Upper lobe of right lung (tissue), 1 donor: ENCODE measurements at regions not wholly inside any gene's neighbourhood (a gene's known extent, or its start where the extent isn't known, plus 50 kb on each side); places are given as distances from the start of the nearest gene placed in this dataset.
"Not testable (repeated sequence)": the region's sequence is repeated elsewhere in the genome, so short reads cannot be mapped to it uniquely, and the experiment has no call there.

Experiments used
- ATAC-seq: fragments of 200-7000 bp; cut with Tn5 transposase; one replicate; pipeline ENCODE4 v1.9.1; 2020; ENCODE audit warnings: mild to moderate bottlenecking, moderate library complexity
- DNase-seq: peaks from one replicate; pipeline ENCODE4 v3.0.0-alpha.2; 2020
- H3K27ac ChIP-seq: fragments of 200-600 bp; one replicate; pipeline ENCODE4 v1.8.0; 2022
- H3K27me3 ChIP-seq: fragments of 200-600 bp; one replicate; pipeline ENCODE4 v1.8.0; 2022; ENCODE audit warnings: mild to moderate bottlenecking
- H3K36me3 ChIP-seq: fragments of 200-600 bp; one replicate; pipeline ENCODE4 v1.8.0; 2022
- H3K4me1 ChIP-seq: fragments of 200-600 bp; one replicate; pipeline ENCODE4 v1.8.0; 2022
- H3K4me3 ChIP-seq: fragments of 200-600 bp; one replicate; pipeline ENCODE4 v1.8.0; 2022; ENCODE audit warnings: mild to moderate bottlenecking
- H3K9me3 ChIP-seq: fragments of 200-600 bp; one replicate; pipeline ENCODE4 v1.8.0; 2022
- intact Hi-C: fragments of 100-400 bp; cut with DNase I; formaldehyde crosslinking; loops from one replicate; pipeline ENCODE4 v1.11.0; 2022
- TF ChIP-seq, protein P1 (sequence below): fragments of 200-600 bp; IDR thresholded peaks from one replicate; pipeline ENCODE4 v1.8.0; 2022; ENCODE audit warnings: antibody characterized with exemption
- donor health status: DM: no; HTN: yes; CAD: no; lungs with severe emphysema.

DNA sequence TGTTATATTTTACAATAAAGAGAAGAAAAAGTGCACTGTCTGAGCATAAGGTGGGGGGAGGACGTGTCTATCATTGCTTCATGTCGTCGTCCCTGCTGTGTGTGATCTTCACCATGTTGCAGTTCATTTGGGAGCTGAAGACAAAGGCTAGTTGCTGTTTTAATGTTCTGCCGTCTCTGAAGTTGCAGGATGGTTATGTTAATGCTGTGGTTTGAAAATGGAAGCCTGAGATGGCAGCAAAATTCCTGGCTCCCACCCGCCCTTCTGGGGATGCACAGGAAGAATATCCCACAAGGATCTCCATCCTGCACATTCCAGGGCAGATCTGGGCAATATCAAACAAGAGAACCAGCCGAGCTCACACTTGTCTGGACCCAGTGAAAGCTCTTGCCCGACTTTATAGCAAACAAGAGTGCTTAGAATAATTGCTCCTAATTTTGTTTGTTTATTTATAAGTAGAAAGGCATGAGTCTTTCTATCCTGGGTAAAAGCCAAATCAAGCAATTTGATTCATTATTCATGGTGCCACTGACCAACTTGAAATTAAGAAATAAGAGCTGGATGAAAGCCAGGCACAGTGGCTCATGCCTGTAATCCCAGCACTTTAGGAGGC is 110.3 kb upstream of the ABCC4 start:
- DNase-seq: no peak
- no peak for ATAC-seq
- TF ChIP-seq, protein P1, sequence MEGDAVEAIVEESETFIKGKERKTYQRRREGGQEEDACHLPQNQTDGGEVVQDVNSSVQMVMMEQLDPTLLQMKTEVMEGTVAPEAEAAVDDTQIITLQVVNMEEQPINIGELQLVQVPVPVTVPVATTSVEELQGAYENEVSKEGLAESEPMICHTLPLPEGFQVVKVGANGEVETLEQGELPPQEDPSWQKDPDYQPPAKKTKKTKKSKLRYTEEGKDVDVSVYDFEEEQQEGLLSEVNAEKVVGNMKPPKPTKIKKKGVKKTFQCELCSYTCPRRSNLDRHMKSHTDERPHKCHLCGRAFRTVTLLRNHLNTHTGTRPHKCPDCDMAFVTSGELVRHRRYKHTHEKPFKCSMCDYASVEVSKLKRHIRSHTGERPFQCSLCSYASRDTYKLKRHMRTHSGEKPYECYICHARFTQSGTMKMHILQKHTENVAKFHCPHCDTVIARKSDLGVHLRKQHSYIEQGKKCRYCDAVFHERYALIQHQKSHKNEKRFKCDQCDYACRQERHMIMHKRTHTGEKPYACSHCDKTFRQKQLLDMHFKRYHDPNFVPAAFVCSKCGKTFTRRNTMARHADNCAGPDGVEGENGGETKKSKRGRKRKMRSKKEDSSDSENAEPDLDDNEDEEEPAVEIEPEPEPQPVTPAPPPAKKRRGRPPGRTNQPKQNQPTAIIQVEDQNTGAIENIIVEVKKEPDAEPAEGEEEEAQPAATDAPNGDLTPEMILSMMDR: no peak
- Histone ChIP-seq H3K27ac (no peak overlapping the region), H3K36me3 (no peaks in the 10 kb centered on the region), H3K4me3 (no peak overlapping the region), H3K4me1 (no peaks in the 10 kb centered on the region), H3K27me3 (no peaks in the 10 kb centered on the region), H3K9me3 (no peaks in the 10 kb centered on the region)
- intact Hi-C loops: no loop called here

DNA sequence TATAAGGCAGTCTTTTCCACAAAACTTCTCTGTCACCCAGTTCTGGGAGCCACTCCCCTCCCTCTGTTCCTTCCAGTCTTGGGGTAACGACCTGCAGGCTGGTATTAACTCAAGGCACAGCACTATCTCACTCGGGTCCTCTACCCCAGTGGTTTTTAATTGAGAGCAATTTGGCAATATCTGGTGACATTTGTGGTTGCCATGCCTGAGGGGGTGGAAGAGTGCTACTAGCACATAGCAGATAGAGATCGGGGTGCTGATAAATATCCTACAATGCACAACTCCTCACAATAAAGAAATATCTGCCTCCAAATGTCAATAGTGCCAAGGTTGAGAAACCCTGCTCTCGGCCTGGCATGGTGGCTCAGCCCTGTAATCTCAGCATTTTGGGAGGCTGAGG is 117.7 kb upstream of the ABCC4 start:
- H3K4me1 ChIP-seq: no peaks in the 10 kb centered on the region
- no peaks in the 10 kb centered on the region for H3K36me3 ChIP-seq
- ATAC-seq: no peak
- intact Hi-C loops: no loop called here
- no peaks in the 10 kb centered on the region for H3K9me3 ChIP-seq
- H3K27me3 ChIP-seq: no peaks in the 10 kb centered on the region
- H3K4me3 ChIP-seq: no peak overlapping the region
- TF ChIP-seq, protein P1: no peak
- no peak overlapping the region for H3K27ac ChIP-seq
- DNase-seq: no peak

GRCh38 chr13:95420501-95420900 is 119.2 kb upstream of the ABCC4 start:
- TF ChIP-seq, protein P1: no peak
- ATAC-seq: peak; percentile 48

GRCh38 chr13:95426631-95427030 is 125.4 kb upstream of the ABCC4 start:
- H3K4me3 ChIP-seq: no peak overlapping the region
- no peak overlapping the region for H3K27ac ChIP-seq
- H3K36me3 ChIP-seq: no peaks in the 10 kb centered on the region
- TF ChIP-seq, protein P1: no peak
- DNase-seq (no peak), ATAC-seq (no peak)
- H3K4me1 ChIP-seq: no peaks in the 10 kb centered on the region
- intact Hi-C loops: no loop called here
- H3K27me3 ChIP-seq: no peaks in the 10 kb centered on the region
- H3K9me3 ChIP-seq: no peaks in the 10 kb centered on the region

More at GRCh38 chr13:95420501-95420900, 119.2 kb upstream of the ABCC4 start:
- no peaks in the 10 kb centered on the region for H3K9me3 ChIP-seq
- H3K4me3 ChIP-seq: no peak overlapping the region
- H3K36me3 ChIP-seq: no peaks in the 10 kb centered on the region
- intact Hi-C loops: no loop called here
- no peaks in the 10 kb centered on the region for H3K4me1 ChIP-seq
- H3K27ac ChIP-seq: no peak overlapping the region
- no peak for DNase-seq
- no peaks in the 10 kb centered on the region for H3K27me3 ChIP-seq

DNA sequence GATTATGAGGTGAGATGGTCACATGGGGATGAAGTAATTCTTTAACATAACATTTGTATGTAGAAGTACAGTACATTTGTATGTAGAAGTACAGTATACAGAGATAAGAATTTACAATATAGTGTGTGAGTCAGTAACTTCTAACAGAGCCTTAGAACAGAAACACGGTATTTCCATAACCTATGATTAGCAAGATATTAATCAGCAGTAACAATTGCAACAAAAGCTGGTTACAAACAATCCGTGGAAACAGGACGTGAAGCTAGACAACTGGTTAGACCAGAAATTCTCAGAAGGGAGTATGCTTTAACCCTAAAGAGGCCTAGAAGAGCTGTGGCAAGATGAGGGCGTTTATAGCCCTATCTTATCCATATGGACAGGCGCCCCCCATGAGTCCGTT is 122.0 kb upstream of the CLDN10 start:
- intact Hi-C loops, H3K9me3 ChIP-seq, H3K27me3 ChIP-seq, H3K27ac ChIP-seq, H3K4me3 ChIP-seq, ATAC-seq, H3K4me1 ChIP-seq, DNase-seq, H3K36me3 ChIP-seq: not testable (repeated sequence)

DNA sequence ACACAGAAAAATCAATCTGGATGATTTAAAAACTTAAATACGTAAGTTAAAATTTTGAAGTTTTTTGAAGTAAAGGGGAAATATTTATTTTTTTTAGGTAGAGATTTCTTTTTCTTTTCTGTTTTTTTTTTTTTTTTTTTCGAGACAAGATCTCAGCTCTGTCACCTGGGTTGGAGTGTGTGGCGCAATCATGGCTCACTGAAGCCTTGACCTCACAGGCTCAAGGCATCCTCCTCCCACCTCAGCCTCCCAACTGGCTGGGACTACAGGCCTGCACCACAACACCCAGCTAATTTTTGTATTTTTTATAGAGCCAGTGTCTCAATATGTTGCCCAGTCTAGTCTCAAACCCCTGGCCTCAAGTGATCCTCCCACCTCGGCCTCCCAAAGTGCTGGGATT is 120.4 kb upstream of the CLDN10 start:
- TF ChIP-seq, protein P1: no peak
- H3K4me1 ChIP-seq: no peaks in the 10 kb centered on the region

More for the DNA sequence above, 120.4 kb upstream of the CLDN10 start:
- intact Hi-C loops: no loop called here
- ATAC-seq (no peak), DNase-seq (no peak)
- Histone ChIP-seq H3K27me3 (no peaks in the 10 kb centered on the region), H3K9me3 (no peaks in the 10 kb centered on the region), H3K4me3 (no peak overlapping the region), H3K27ac (no peak overlapping the region), H3K36me3 (no peaks in the 10 kb centered on the region)
